GM13977 (cell line): ENCODE measurements at regions not wholly inside any gene's neighbourhood (a gene's known extent, or its start where the extent isn't known, plus 50 kb on each side); places are given as distances from the start of the nearest gene placed in this dataset.

Experiments
- DNase-seq: peaks from one replicate; pipeline ENCODE4 v3.0.0; 2012; ENCODE audit warnings: low spot score
- CTCF ChIP-seq: IDR thresholded peaks from 2 replicates; pipeline ENCODE4 v1.5.1; 2012; ENCODE audit warnings: mild to moderate bottlenecking, control low read depth; ENCODE audit not compliant: insufficient read depth; ENCODE audit errors: extremely low read depth, missing control alignments
- in situ Hi-C: fragments of 300-500 bp; cut with MboI; formaldehyde crosslinking; loops from one replicate; pipeline ENCODE4 v1.12.0; 2022; ENCODE audit warnings: low sequenced_read_pairs, low pct_unique_long_range_greater_than_20kb, mixed read lengths, inconsistent platforms; ENCODE audit not compliant: unreplicated experiment

GRCh38 chr13:26872525-26873385 is 112.2 kb upstream of the GPR12 start:
- DNase-seq = peak; percentile 52
- in situ Hi-C loops = no loop called here
- peak; percentile 73 for TF ChIP-seq CTCF

- no peak for DNase-seq
- in situ Hi-C loops = loop anchor here (10.0 kb wide), 1 partner anchor 153 kb away; no protein-coding TSS in a partner anchor
- TF ChIP-seq CTCF = no peak
Measured at GRCh38 chr13:26867451-26868091, 107.0 kb upstream of the GPR12 start.

- TF ChIP-seq CTCF = no peak
- DNase-seq = no peak
- in situ Hi-C loops = loop anchor here (10.0 kb wide), 1 partner anchor 150 kb away; no protein-coding TSS in a partner anchor
Measured at GRCh38 chr13:26864576-26864975, 104.0 kb upstream of the GPR12 start.

GRCh38 chr13:26861941-26862340 is 101.4 kb upstream of the GPR12 start:
- no peak for DNase-seq
- TF ChIP-seq CTCF = no peak
- in situ Hi-C loops = loop anchor here (10.0 kb wide), 1 partner anchor 147 kb away; no protein-coding TSS in a partner anchor

- no peak for DNase-seq
- in situ Hi-C loops = no loop called here
Measured at GRCh38 chr13:26855921-26856320, 95.3 kb upstream of the GPR12 start.

GRCh38 chr13:26855071-26855470 is 94.5 kb upstream of the GPR12 start:
- no peak for DNase-seq
- in situ Hi-C loops = no loop called here
- no peak for TF ChIP-seq CTCF

More at GRCh38 chr13:26855921-26856320, 95.3 kb upstream of the GPR12 start:
- TF ChIP-seq CTCF = no peak
